H1 (cell line): ENCODE measurements at regions not wholly inside any gene's neighbourhood (a gene's known extent, or its start where the extent isn't known, plus 50 kb on each side); places are given as distances from the start of the nearest gene placed in this dataset.

Experiments used
- ATF2 ChIP-seq: IDR thresholded peaks from 2 replicates; pipeline ENCODE4 v1.6.1; 2012; ENCODE audit warnings: low read length, inconsistent platforms
- BCL11A ChIP-seq, 2 experiments: IDR thresholded peaks; one replicate each; pipeline ENCODE4 v1.6.1; 2011; ENCODE audit warnings: low read depth in 2 of 2, low read length in 2 of 2, mild to moderate bottlenecking in 2 of 2
- CEBPB ChIP-seq: IDR thresholded peaks from 2 replicates; pipeline ENCODE4 v1.6.1; 2012; ENCODE audit warnings: low read depth, low read length
- CTCF ChIP-seq, 3 experiments: IDR thresholded peaks; 1 replicate in 2 of 3; 2 replicates in 1 of 3; pipeline versions ENCODE4 v1.5.1 to v1.6.1; 2011; ENCODE audit warnings: low read length in 3 of 3, mild to moderate bottlenecking in 3 of 3, inconsistent platforms in 2 of 3, low read depth in 1 of 3, moderate library complexity in 1 of 3; ENCODE audit not compliant: insufficient read depth in 1 of 3; ENCODE audit errors: control extremely low read depth in 1 of 3
- JUN ChIP-seq: IDR thresholded peaks from 2 replicates; pipeline ENCODE4 v1.6.1; 2011; ENCODE audit warnings: low read depth, mild to moderate bottlenecking, improper control_type of control experiment, low read length
- NRF1 ChIP-seq: IDR thresholded peaks from 2 replicates; pipeline ENCODE4 v1.6.1; 2011; ENCODE audit warnings: mild to moderate bottlenecking, low read depth, low read length, improper control_type of control experiment
- RFX5 ChIP-seq: IDR thresholded peaks from 2 replicates; pipeline ENCODE4 v1.6.1; 2011; ENCODE audit warnings: low read depth, low read length, improper control_type of control experiment, borderline replicate concordance
- RXRA ChIP-seq: IDR thresholded peaks from 2 replicates; pipeline ENCODE4 v1.6.1; 2011; ENCODE audit warnings: low read depth, mild to moderate bottlenecking, low read length, moderate library complexity; ENCODE audit not compliant: insufficient read depth
- SRF ChIP-seq: IDR thresholded peaks from 2 replicates; pipeline ENCODE4 v1.6.1; 2011; ENCODE audit warnings: mild to moderate bottlenecking, low read depth, low read length, moderate library complexity
- TF ChIP-seq, protein P1 (sequence below): IDR thresholded peaks from 2 replicates; pipeline ENCODE4 v1.6.1; 2012; ENCODE audit warnings: inconsistent platforms
- TF ChIP-seq, protein P2 (sequence below): IDR thresholded peaks from 2 replicates; pipeline ENCODE4 v1.6.1; 2011; ENCODE audit warnings: low read depth, mild to moderate bottlenecking, low read length; ENCODE audit not compliant: insufficient read depth

DNA sequence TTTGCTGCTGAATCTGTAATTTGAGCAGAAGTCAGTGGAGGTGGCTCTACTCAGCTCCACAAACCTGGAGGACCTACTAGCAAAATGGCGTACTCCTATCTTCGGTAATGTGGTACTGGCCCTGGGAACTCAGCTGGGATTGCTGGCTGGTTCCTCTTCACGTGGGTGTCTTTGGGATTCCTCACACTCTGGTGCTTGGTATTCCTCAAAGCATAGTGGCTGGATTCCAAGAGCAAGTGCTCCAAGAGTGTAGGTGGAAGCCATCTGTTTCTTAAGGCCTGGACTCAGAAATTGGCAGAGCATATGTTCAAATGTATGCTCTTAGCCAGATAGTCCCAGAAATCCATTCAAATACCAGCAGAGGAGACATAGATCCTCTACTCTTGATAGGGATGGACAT, 281.9 kb upstream of the CDH7 start:
- TF ChIP-seq BCL11A (IDR thresholded peaks at IDR 0.05; ENCODE audit: low read depth in 2 of 2, low read length in 2 of 2) (no peak), CTCF (IDR thresholded peaks at IDR 0.05; ENCODE audit: control extremely low read depth in 1 of 3, insufficient read depth in 1 of 3, low read depth in 1 of 3, low read length in 3 of 3) (no peak), SRF (no peak), RFX5 (no peak), RXRA (no peak), NRF1 (no peak), CEBPB (no peak), JUN (no peak), ATF2 (no peak)
- TF ChIP-seq, protein P1, sequence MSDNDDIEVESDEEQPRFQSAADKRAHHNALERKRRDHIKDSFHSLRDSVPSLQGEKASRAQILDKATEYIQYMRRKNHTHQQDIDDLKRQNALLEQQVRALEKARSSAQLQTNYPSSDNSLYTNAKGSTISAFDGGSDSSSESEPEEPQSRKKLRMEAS: no peak
- TF ChIP-seq, protein P2, sequence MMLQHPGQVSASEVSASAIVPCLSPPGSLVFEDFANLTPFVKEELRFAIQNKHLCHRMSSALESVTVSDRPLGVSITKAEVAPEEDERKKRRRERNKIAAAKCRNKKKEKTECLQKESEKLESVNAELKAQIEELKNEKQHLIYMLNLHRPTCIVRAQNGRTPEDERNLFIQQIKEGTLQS: no peak
